HG03342 (cell line): ENCODE measurements at regions not wholly inside any gene's neighbourhood (a gene's known extent, or its start where the extent isn't known, plus 50 kb on each side); places are given as distances from the start of the nearest gene placed in this dataset.
A peak's percentile ranks its signal among the peaks of the same experiment; 100 is the strongest.

Experiments
- ATAC-seq: cut with Tn5 transposase; IDR thresholded peaks from one replicate; pipeline ENCODE4 v1.9.1; 2021; ENCODE audit warnings: mild to moderate bottlenecking, moderate library complexity; ENCODE audit not compliant: unreplicated experiment

DNA sequence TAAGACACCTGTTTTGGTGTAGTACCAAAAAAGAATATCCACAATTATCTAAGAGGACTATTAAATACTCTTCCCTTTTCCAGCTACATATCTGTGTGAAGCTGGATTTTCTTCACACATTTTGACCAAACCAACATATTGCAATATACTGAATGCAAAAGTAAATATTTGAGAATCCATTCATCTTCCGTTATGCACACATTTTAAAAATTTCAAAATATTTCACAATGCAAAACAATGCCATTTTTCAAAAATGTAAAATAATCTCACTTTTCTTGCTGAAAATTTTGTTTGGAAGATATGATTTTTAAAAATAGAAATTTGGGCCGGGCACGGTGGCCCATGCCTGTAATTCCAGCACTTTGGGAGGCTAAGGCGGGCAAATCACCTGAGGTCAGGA, 133.9 kb upstream of the FUT8 start:
- no peak for ATAC-seq

GRCh38 chr14:65279510-65279909, 133.0 kb upstream of the FUT8 start:
- ATAC-seq, result no peak

- ATAC-seq, result no peak
Observed at GRCh38 chr14:65279958-65280357, 132.6 kb upstream of the FUT8 start.

DNA sequence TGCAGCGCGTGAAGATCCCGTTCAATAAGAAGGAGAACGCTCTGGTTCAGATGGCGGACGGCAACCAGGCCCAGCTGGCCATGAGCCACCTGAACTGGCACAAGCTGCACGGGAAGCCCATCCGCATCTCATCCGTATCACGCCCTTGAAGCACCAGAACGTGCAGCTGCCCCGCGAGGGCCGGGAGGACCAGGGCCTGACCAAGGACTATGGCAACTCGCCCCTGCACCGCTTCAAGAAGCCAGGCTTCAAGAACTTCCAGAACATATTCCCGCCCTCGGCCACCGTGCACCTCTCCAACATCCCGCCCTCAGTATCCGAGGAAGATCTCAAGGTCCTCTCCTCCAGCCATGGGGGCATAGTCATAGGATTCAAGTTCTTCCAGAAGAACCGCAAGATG, 131.9 kb upstream of the FUT8 start:
- no peak for ATAC-seq

DNA sequence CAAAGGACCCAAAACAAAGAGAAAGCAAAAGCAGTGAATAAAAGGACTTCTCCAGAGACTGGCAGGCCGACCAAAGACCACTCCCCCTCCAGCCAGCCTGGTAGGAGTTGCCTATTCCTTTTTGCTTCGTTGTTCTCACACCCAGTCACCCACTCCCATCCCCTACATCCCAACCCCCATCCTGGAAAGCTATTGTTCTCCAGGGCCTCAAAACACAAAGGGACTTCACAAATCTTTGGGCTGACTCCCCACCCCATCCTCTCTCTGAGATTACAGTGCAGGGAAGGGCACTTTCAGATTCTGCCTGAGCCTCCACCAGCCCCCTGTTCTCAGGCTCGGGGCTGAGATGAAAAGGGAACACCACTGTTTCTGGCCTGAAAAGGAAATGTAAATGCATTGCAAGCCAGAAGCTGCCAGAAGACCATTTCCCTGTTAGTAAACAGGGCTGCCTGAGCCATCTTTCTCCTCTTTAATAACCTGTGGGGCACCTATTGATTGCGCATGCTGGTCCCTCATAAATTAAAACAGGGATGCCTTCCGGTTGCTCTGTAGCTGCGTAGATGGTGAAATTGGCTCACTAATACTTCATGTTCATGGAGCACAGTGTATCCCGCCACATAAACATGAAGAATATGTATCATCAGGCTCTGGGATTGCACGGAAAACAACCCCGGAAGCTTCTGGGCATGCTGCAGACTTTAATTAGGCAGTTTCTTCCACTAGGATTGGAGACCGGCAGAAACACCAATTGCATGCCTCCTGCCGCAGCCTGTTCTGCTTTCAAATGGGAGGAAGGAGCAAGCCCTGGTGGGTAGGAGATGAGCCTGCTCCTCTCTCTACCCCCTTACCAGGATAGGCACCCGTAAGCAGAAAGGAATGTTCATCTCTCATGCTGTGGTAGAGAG, 130.3 kb upstream of the FUT8 start:
- ATAC-seq, result no peak

- no peak for ATAC-seq
Observed at GRCh38 chr14:65282896-65283253, 129.7 kb upstream of the FUT8 start.

DNA sequence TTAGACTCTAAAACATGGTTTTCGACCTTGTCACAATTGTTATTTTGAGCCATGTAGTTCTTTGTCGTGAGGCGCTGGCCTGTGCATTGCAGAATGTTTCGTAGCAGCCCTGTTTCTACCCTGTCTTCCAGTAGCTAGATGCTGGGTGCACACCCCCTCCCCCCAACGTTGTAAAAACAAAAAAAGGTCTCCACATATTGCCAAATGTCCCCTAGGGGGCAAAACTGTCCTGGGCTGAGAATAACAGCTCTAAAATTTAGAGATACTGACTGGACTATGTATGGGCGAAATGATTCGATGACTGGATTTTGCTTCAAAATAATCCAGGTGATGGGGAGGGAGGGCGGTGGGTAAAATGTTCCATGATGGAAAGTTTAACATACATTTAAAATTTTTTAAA, 126.1 kb upstream of the FUT8 start:
- ATAC-seq, result no peak

- peak; percentile 71 for ATAC-seq
Observed at GRCh38 chr14:65287264-65288131, 125.0 kb upstream of the FUT8 start.

DNA sequence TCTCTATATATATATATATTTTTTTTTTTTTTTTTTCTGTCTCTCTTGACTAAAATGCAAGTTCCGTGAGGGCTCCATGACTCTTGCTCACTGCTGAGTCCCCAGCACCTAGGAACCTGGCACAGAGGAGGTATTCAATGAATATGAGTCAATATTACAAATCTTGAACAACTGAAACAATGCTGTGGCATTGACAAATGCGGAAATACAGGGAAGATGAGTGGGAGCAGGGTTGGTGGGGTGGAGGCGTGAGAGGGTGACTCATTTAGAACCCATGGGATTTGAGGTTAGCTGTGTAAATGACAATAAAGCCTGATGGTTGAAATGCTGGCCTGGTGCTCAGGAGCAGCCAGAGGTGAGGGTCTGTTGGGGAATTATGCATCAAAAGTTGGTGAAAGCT, 121.7 kb upstream of the FUT8 start:
- ATAC-seq, result no peak

GRCh38 chr14:65291531-65291930, 121.0 kb upstream of the FUT8 start:
- ATAC-seq, result no peak

DNA sequence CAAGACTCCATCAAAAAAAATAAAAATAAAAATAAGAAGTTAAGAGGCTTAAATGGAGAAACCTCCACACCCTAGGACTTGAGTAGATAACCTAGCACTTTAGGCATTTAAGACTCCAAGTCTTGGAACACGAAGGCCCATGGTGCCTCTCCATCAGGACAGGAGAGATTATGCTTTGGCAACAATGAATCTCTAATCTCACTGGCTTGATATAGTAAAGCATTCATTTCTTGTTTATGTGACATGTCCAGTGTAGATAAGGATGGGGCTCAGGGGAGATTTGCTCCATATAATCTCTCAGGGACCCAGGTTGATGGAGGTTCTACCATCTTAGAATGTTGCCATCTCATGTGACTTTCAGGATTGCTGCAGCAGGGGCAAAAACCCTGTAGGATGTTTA, 117.7 kb upstream of the FUT8 start:
- no peak for ATAC-seq

DNA sequence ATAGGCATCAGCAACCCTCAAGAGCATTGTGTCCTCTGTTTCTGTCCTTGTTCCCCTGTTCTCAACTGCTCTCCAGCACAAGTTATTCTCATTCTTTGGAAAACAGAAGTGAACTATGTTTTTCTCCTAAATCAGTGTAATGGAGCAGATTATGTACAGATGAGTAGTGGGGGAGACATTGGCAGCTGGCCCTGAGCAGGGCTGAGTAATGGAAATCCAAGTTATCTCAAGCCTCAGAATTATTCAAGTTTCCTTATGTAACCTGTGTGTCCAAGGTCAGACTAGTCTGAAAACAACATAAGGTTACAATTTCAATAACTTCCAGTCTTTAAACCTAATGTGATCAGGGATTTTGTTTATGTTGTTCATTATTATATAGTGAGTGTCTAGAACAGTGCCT, 116.1 kb upstream of the FUT8 start:
- no peak for ATAC-seq

DNA sequence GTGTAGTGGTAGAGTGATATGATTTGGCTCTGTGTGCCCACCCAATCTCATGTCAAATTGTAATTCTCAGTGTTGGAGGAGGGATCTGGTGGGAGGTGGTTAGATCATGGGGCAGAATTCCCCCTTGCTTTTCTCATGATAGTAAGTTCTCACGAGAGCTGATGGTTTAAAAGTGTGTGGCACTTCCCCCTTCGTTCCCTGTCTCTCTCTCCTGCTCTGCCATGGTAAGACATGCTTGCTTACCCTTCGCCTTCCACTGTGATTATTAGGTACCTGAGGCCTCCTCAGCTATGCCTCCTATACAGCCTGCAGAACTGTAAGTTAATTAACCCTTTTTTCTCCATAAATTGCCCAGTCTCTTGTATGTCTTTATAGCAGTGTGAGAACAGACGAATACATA, 115.7 kb upstream of the FUT8 start:
- no peak for ATAC-seq

- no peak for ATAC-seq
Observed at GRCh38 chr14:65297744-65298143, 114.8 kb upstream of the FUT8 start.

- ATAC-seq, result no peak
Observed at GRCh38 chr14:65299826-65300225, 112.7 kb upstream of the FUT8 start.

DNA sequence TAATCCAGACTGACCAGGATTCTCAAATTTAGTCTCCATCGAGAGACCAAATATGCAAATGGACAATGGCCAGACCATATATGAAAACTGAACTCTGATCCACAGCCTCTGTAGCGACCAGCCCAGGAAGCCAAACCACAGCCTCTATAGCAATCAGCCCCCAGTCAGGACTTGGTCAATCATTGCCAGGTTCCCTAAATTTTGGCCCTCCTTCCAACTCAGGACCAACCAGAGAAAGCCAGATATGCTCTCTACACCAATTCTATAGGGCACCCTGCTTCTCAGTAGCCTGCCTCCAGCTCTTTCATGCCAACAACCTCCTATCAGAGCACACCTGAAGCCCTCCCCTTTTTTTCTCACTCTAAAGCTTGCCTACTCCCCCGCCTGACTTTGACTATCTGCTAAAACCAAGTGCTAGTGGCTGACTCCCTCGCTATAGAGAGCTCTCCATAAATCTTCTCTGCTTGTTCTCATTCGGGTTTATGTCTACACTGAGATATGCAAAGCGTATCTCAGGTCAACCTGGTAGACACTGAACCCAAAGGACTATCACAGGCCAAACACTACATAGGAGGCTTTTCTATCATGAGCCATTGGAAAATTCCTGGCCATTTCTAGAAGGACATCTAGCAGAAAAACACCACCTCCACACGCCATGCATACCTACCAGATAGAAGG, 110.5 kb upstream of the FUT8 start:
- peak; percentile 61 for ATAC-seq

- peak; percentile 63 for ATAC-seq
Observed at GRCh38 chr14:65302571-65303189, 109.8 kb upstream of the FUT8 start.

DNA sequence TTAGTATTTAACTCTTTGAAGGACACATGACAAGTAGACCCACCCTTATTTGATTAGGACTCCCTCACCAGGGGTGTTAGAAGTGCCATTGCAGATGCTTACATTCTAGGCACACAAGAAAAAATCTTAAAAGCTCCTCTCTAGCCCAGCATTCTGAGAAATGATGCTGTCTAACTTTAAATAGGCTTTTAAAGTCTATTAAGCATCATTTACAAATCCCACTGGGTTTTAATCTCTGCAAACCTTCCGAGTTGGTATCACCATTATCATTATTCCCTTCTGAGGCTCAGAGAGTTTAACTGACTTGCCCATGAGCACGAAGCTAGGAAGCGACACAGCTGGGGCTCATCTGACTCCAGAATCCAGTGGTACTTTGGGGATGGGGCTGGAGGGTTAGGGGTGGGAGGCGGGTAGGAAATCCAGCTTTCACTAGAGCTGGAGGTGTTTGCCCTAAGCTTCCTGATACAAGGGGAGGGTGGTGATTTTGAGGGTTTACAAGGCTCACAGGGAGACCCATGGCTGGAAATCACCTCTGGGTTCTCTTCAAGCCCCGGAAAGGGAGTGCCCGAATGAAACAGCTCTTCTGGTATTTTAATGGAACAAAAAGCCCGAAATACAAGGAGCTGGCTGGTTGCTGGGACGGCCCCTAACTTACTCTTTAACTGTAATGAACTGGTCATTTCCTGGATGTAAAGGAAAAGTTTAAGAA, 109.2 kb upstream of the FUT8 start:
- no peak for ATAC-seq

GRCh38 chr14:65303899-65304222, 108.7 kb upstream of the FUT8 start:
- no peak for ATAC-seq

DNA sequence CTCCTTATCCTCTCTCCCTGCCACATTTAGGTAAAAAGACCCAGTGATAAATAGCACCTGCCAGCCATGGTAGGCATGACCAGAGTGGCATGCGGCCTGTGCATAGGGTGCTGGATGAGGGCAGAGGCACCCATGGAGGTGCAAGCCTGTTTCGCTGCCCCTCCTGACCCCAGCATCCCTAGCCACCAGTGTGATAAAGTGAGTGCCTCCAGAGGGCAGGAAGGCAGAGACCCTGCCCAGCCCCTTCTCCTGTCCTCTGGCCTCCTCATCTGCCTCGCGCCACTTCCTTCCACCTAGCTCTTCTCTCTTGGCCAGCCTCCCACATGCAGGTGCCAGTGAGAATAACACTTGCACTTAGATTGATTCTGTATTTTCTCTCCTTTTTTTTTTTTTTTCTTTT, 108.3 kb upstream of the FUT8 start:
- no peak for ATAC-seq

DNA sequence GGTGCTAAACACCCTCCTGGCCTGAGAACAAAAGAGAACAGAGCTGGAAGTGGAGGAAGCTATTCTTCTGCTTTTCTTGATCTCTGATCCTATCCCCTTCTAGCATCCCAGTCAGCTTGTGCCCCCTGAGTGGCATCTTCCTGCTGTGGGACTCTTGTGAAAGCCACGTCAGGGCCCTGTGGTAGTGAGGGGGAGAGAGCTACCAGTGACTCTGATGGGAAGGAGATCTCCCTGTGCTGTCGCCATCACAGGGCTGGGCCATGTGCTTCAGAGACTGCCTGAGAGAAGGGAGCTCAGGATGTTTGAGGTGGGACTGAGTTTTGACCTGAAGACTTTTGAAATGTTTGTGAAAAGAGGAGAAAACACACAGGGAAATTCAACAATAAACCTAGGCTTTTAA, 107.6 kb upstream of the FUT8 start:
- ATAC-seq, result no peak
